Vagina (tissue), 2 donors: ENCODE measurements at regions not wholly inside any gene's neighbourhood (a gene's known extent, or its start where the extent isn't known, plus 50 kb on each side); places are given as distances from the start of the nearest gene placed in this dataset.

Source experiments
- CTCF ChIP-seq, 3 experiments: fragments of 450-650 bp in 2 of 3; fragments of 200-600 bp in 1 of 3; sonication (generic) in 1 of 3; IDR thresholded peaks; one replicate each; pipeline ENCODE4 v1.5.1; 2017 to 2019; ENCODE audit warnings: antibody characterized with exemption in 3 of 3, mild to moderate bottlenecking in 2 of 3, moderate library complexity in 2 of 3
- POLR2A ChIP-seq, 2 donors: fragments of 450-650 bp; IDR thresholded peaks; one replicate each; pipeline ENCODE4 v1.6.1; 2017; ENCODE audit warnings: antibody characterized with exemption in 2 of 2, mild to moderate bottlenecking in 2 of 2, moderate library complexity in 2 of 2
- POLR2AphosphoS5 ChIP-seq, 2 donors: sonication (generic); formaldehyde crosslinking; IDR thresholded peaks; one replicate each; pipeline ENCODE4 v1.9.0; 2017; ENCODE audit warnings: antibody characterized with exemption in 2 of 2, mild to moderate bottlenecking in 2 of 2, low read depth in 1 of 2; ENCODE audit not compliant: insufficient read depth in 1 of 2

- TF ChIP-seq CTCF (IDR thresholded peaks at IDR 0.05) (no peak), POLR2A (IDR thresholded peaks at IDR 0.05) (no peak), POLR2AphosphoS5 (IDR thresholded peaks at IDR 0.05; ENCODE audit: insufficient read depth in 1 of 2, low read depth in 1 of 2) (no peak)
Measured at GRCh38 chr3:165457096-165457495, 260.9 kb upstream of the SLITRK3 start.
